GF-D8 (cell line): ENCODE measurements at regions not wholly inside any gene's neighbourhood (a gene's known extent, or its start where the extent isn't known, plus 50 kb on each side); places are given as distances from the start of the nearest gene placed in this dataset.
"Not testable (repeated sequence)": the region's sequence is repeated elsewhere in the genome, so short reads cannot be mapped to it uniquely, and the experiment has no call there.

ENCODE experiments used
- DNase-seq: peaks from one replicate; lab custom pipeline; 2025; lab: John Stamatoyannopoulos, UW

GRCh38 chr6:140537834-140538705 is 1163.6 kb upstream of the CITED2 start:
- no peak for DNase-seq

- DNase-seq: no peak
These were observed 1162.8 kb upstream of the CITED2 start for GRCh38 chr6:140537211-140537610.

- DNase-seq: no peak
These were observed 1161.1 kb upstream of the CITED2 start for GRCh38 chr6:140535511-140535910.

GRCh38 chr6:140533526-140533925 is 1159.1 kb upstream of the CITED2 start:
- DNase-seq: no peak

- no peak for DNase-seq
These were observed 1130.3 kb upstream of the CITED2 start for GRCh38 chr6:140504776-140505175.

GRCh38 chr6:140500849-140501248 is 1126.4 kb upstream of the CITED2 start:
- no peak for DNase-seq

GRCh38 chr6:140499607-140500006 is 1125.2 kb upstream of the CITED2 start:
- DNase-seq: no peak

GRCh38 chr6:140494321-140495108 is 1120.1 kb upstream of the CITED2 start:
- DNase-seq: no peak

GRCh38 chr6:140493470-140493869 is 1119.0 kb upstream of the CITED2 start:
- not testable (repeated sequence) for DNase-seq

GRCh38 chr6:140490081-140490480 is 1115.6 kb upstream of the CITED2 start:
- DNase-seq: no peak

- no peak for DNase-seq
These were observed 1113.1 kb upstream of the CITED2 start for GRCh38 chr6:140487586-140487985.

- DNase-seq: no peak
These were observed 1112.3 kb upstream of the CITED2 start for GRCh38 chr6:140486450-140487361.

- peak; percentile 0 for DNase-seq
These were observed 1111.4 kb upstream of the CITED2 start for GRCh38 chr6:140485740-140486449.

- DNase-seq: no peak
These were observed 1106.4 kb upstream of the CITED2 start for GRCh38 chr6:140480852-140481251.

- DNase-seq: no peak
These were observed 1104.2 kb upstream of the CITED2 start for GRCh38 chr6:140478631-140479030.

GRCh38 chr6:140475086-140475485 is 1100.6 kb upstream of the CITED2 start:
- DNase-seq: no peak

- DNase-seq: no peak
These were observed 1090.3 kb upstream of the CITED2 start for GRCh38 chr6:140464720-140465119.

- no peak for DNase-seq
These were observed 1088.9 kb upstream of the CITED2 start for GRCh38 chr6:140463312-140463710.

- DNase-seq: no peak
These were observed 1088.2 kb upstream of the CITED2 start for GRCh38 chr6:140462453-140463311.

GRCh38 chr6:140462076-140462452 is 1087.6 kb upstream of the CITED2 start:
- DNase-seq: no peak
